ENCODE measurements at regions not wholly inside any gene's neighbourhood (a gene's known extent, or its start where the extent isn't known, plus 50 kb on each side); places are given as distances from the start of the nearest gene placed in this dataset.

DNA sequence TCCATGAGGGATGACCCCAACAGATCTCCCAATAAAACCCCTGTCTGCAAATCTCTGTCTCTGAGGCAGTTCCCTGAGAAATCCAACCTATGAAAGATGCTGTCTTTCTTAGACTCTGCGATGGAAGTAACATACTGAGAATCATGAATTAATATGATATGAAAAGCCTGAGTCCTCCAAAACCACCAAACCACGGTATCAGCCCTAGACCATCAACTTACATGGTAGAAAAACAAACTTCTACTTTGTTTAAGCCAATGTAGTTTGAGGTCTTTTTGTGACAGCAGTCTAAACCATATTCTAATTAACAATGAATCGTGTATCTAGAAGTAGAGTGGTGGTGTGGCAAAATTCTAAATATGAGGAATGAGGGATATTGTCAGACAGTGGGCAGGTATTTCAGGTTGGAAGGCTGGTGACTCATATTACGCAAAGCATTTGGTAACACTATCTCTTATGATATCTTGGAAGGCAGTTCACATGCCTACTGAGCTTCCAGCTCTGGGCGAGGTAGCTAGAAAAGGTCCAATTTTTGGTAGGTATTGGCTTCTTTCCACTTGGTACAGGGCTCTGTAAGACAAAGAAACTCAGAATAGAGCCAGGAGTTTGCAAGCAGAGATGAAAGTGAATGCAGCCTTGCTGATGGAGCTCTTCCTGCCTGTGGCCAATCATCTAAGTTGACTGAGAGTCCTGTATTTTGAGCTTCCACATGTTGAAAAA, 215.8 kb downstream of the ZFP36L2 start:
- Histone ChIP-seq H3K27ac (ENCODE audit: low read depth) (no peak overlapping the region), H3F3A (replicated peaks; ENCODE audit: low read depth) (no peaks in the 10 kb centered on the region), H2AFZ (no peak overlapping the region), H3K4me1 (ENCODE audit: insufficient read depth) (peaks cover 7% of the 10 kb centered on the region; the same call in 1 of the 2 replicates), H4K20me1 (replicated peaks; ENCODE audit: insufficient read depth) (no peaks in the 10 kb centered on the region), H3K9me2 (ENCODE audit: insufficient read depth) (0 out of 2 replicates have a peak, but pooled peaks cover 3% of the 10 kb centered on the region), H3K79me2 (replicated peaks; ENCODE audit: insufficient read depth) (no peaks in the 10 kb centered on the region), H3K27me3 (ENCODE audit: insufficient read depth) (no peaks in the 10 kb centered on the region), H3K36me3 (ENCODE audit: insufficient read depth) (no peaks in the 10 kb centered on the region), H3K4me2 (no peak overlapping the region), H3K4me3 (no peak overlapping the region)
- peaks cover 6% of the 10 kb centered on the region; the same call in 1 of the 3 replicates for H3K36me3 Mint-ChIP-seq (ENCODE audit: low read depth)
- TF ChIP-seq, protein P1, sequence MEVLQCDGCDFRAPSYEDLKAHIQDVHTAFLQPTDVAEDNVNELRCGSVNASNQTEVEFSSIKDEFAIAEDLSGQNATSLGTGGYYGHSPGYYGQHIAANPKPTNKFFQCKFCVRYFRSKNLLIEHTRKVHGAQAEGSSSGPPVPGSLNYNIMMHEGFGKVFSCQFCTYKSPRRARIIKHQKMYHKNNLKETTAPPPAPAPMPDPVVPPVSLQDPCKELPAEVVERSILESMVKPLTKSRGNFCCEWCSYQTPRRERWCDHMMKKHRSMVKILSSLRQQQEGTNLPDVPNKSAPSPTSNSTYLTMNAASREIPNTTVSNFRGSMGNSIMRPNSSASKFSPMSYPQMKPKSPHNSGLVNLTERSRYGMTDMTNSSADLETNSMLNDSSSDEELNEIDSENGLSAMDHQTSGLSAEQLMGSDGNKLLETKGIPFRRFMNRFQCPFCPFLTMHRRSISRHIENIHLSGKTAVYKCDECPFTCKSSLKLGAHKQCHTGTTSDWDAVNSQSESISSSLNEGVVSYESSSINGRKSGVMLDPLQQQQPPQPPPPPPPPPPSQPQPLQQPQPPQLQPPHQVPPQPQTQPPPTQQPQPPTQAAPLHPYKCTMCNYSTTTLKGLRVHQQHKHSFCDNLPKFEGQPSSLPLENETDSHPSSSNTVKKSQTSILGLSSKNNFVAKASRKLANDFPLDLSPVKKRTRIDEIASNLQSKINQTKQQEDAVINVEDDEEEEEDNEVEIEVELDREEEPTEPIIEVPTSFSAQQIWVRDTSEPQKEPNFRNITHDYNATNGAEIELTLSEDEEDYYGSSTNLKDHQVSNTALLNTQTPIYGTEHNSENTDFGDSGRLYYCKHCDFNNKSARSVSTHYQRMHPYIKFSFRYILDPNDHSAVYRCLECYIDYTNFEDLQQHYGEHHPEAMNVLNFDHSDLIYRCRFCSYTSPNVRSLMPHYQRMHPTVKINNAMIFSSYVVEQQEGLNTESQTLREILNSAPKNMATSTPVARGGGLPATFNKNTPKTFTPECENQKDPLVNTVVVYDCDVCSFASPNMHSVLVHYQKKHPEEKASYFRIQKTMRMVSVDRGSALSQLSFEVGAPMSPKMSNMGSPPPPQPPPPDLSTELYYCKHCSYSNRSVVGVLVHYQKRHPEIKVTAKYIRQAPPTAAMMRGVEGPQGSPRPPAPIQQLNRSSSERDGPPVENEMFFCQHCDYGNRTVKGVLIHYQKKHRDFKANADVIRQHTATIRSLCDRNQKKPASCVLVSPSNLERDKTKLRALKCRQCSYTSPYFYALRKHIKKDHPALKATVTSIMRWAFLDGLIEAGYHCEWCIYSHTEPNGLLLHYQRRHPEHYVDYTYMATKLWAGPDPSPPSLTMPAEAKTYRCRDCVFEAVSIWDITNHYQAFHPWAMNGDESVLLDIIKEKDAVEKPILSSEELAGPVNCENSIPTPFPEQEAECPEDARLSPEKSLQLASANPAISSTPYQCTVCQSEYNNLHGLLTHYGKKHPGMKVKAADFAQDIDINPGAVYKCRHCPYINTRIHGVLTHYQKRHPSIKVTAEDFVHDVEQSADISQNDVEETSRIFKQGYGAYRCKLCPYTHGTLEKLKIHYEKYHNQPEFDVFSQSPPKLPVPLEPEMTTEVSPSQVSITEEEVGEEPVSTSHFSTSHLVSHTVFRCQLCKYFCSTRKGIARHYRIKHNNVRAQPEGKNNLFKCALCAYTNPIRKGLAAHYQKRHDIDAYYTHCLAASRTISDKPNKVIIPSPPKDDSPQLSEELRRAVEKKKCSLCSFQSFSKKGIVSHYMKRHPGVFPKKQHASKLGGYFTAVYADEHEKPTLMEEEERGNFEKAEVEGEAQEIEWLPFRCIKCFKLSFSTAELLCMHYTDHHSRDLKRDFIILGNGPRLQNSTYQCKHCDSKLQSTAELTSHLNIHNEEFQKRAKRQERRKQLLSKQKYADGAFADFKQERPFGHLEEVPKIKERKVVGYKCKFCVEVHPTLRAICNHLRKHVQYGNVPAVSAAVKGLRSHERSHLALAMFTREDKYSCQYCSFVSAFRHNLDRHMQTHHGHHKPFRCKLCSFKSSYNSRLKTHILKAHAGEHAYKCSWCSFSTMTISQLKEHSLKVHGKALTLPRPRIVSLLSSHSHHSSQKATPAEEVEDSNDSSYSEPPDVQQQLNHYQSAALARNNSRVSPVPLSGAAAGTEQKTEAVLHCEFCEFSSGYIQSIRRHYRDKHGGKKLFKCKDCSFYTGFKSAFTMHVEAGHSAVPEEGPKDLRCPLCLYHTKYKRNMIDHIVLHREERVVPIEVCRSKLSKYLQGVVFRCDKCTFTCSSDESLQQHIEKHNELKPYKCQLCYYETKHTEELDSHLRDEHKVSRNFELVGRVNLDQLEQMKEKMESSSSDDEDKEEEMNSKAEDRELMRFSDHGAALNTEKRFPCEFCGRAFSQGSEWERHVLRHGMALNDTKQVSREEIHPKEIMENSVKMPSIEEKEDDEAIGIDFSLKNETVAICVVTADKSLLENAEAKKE (CRISPR knock-in tag; IDR thresholded peaks at IDR 0.05) = no peak
- TF ChIP-seq JUNB (IDR thresholded peaks at IDR 0.05; ENCODE audit: unreplicated experiment) (no peak), STAT1 (IDR thresholded peaks at IDR 0.05; ENCODE audit: unreplicated experiment) (no peak)
- TF ChIP-seq, protein P2, sequence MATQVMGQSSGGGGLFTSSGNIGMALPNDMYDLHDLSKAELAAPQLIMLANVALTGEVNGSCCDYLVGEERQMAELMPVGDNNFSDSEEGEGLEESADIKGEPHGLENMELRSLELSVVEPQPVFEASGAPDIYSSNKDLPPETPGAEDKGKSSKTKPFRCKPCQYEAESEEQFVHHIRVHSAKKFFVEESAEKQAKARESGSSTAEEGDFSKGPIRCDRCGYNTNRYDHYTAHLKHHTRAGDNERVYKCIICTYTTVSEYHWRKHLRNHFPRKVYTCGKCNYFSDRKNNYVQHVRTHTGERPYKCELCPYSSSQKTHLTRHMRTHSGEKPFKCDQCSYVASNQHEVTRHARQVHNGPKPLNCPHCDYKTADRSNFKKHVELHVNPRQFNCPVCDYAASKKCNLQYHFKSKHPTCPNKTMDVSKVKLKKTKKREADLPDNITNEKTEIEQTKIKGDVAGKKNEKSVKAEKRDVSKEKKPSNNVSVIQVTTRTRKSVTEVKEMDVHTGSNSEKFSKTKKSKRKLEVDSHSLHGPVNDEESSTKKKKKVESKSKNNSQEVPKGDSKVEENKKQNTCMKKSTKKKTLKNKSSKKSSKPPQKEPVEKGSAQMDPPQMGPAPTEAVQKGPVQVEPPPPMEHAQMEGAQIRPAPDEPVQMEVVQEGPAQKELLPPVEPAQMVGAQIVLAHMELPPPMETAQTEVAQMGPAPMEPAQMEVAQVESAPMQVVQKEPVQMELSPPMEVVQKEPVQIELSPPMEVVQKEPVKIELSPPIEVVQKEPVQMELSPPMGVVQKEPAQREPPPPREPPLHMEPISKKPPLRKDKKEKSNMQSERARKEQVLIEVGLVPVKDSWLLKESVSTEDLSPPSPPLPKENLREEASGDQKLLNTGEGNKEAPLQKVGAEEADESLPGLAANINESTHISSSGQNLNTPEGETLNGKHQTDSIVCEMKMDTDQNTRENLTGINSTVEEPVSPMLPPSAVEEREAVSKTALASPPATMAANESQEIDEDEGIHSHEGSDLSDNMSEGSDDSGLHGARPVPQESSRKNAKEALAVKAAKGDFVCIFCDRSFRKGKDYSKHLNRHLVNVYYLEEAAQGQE (IDR thresholded peaks at IDR 0.05; ENCODE audit: unreplicated experiment) = no peak
- ATAC-seq (no peak), DNase-seq (ENCODE audit: low spot score) (no peak)
- H3K4me3 Mint-ChIP-seq = no peak overlapping the region
- H3K4me1 Mint-ChIP-seq = peaks cover 13% of the 10 kb centered on the region
- H3K27me3 Mint-ChIP-seq (ENCODE audit: insufficient read depth, low read depth, poor library complexity) = peaks cover 7% of the 10 kb centered on the region
- H3K27ac Mint-ChIP-seq = no peak overlapping the region
- peaks cover 6% of the 10 kb centered on the region; the same call in 2 of the 3 replicates for H3K9me3 Mint-ChIP-seq

Measured in GM23338 (cell line).